Adipocyte (in vitro differentiated cells): ENCODE measurements at regions not wholly inside any gene's neighbourhood (a gene's known extent, or its start where the extent isn't known, plus 50 kb on each side); places are given as distances from the start of the nearest gene placed in this dataset.
"Not testable (repeated sequence)": the region's sequence is repeated elsewhere in the genome, so short reads cannot be mapped to it uniquely, and the experiment has no call there.

Experiments used
- DNase-seq: peaks from one replicate; pipeline ENCODE4 v3.0.0-alpha.2; 2015; ENCODE audit warnings: low read depth
- H3K27me3 ChIP-seq: replicated peaks from 2 replicates; pipeline ENCODE4 v1.7.0; 2013; ENCODE audit warnings: mild to moderate bottlenecking, low read length, moderate library complexity; ENCODE audit not compliant: control insufficient read depth, insufficient read depth
- H3K36me3 ChIP-seq: 2 replicates; pipeline ENCODE4 v1.7.0; 2013; ENCODE audit warnings: low read length, mild to moderate bottlenecking, moderate library complexity; ENCODE audit not compliant: control insufficient read depth, insufficient read depth, severe bottlenecking
- H3K4me1 ChIP-seq: 2 replicates; pipeline ENCODE4 v1.7.0; 2013; ENCODE audit warnings: mild to moderate bottlenecking, low read length, moderate library complexity; ENCODE audit not compliant: control insufficient read depth, insufficient read depth
- H3K4me3 ChIP-seq: 2 replicates; pipeline ENCODE4 v1.7.0; 2013; ENCODE audit warnings: mild to moderate bottlenecking, low read length, moderate library complexity
- H3K9ac ChIP-seq: 2 replicates; pipeline ENCODE4 v1.7.0; 2013; ENCODE audit warnings: mild to moderate bottlenecking, low read length, moderate library complexity
- H3K9me3 ChIP-seq: 2 replicates; pipeline ENCODE4 v1.7.0; 2013; ENCODE audit warnings: mild to moderate bottlenecking, low read length, moderate library complexity; ENCODE audit not compliant: control insufficient read depth

DNA sequence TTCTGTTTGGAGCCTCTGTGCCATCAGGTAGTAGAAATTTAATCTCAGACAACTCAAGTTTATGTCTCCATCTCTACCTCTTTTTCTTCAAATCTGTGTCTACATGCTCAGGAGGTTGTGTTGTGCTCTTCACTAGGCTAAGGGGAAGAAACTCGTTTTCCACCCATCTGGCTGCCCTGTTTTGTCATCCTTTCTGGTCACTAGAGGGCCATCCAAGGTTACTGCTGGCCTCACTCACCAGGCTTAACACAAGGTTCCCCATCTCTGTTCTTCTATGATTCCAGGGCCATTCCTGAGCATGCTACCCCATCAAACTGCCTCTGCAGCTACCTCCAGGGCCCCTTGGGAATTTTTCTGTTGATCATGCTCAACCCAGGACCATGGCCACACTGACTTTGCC, 213.3 kb upstream of the FBXL7 start:
- no peak overlapping the region for H3K4me3 ChIP-seq
- DNase-seq = peak; percentile 15
- no peaks in the 10 kb centered on the region for H3K9me3 ChIP-seq
- H3K9ac ChIP-seq = no peak overlapping the region
- no peaks in the 10 kb centered on the region for H3K4me1 ChIP-seq
- H3K36me3 ChIP-seq = no peaks in the 10 kb centered on the region
- H3K27me3 ChIP-seq = no peaks in the 10 kb centered on the region

DNA sequence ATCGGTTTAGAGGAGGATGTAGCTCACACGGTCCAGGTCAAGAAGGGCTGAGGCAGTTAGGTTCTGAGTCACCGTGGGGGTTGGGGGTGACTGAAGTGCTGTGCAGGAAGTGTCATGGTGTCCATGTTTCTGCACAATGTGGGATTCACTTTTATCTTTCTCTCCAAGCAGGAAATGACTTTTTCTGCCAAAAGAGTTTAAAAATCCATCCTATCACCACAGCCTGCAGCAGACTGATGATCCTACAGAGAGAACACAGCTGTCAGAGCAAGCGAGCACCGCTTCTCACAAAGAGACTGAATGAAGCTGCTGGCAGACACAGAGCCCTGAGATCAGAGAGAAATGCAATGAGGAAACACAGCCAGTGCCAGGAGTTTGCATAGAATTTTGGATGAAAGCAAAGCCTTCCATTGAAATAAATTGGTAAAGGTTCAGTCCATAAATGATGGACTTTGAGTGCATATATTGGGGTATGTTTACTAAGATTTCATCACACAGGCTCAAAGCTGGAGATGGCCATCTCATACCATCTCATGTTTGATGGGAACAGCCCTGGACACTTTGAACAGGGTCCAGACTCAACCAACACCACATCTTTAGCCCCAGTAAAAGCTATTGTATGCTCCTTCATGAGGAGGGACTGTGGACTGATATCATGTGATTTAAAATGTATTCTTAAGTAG, 213.9 kb upstream of the FBXL7 start:
- no peak for DNase-seq
- Histone ChIP-seq H3K9ac (no peak overlapping the region), H3K4me3 (peak overlapping the region; percentile 64), H3K27me3 (no peaks in the 10 kb centered on the region), H3K36me3 (no peaks in the 10 kb centered on the region), H3K4me1 (no peaks in the 10 kb centered on the region), H3K9me3 (no peaks in the 10 kb centered on the region)

DNA sequence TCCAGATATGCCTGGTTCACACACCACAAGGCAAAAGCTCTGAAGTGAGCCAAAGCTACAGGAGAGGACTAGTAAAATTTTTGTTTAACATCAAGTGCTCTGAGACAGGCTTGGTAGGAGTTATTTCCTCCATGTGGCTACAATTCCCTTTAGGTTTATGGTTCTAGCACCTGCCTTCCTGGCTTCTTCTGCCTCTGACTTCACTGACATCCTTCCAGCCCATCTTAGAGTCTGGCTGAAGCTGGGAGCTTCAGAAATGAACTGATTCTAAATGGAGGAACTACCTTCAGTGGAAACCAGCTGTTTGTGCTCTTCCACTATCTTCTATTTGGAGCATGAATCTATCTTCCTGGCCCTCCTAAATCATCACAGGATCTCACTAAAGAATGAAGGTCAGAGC, 215.3 kb upstream of the FBXL7 start:
- no peak for DNase-seq
- H3K36me3 ChIP-seq = no peaks in the 10 kb centered on the region
- no peaks in the 10 kb centered on the region for H3K9me3 ChIP-seq
- H3K9ac ChIP-seq = no peak overlapping the region
- H3K4me3 ChIP-seq = no peak overlapping the region
- H3K4me1 ChIP-seq = no peaks in the 10 kb centered on the region
- no peaks in the 10 kb centered on the region for H3K27me3 ChIP-seq

DNA sequence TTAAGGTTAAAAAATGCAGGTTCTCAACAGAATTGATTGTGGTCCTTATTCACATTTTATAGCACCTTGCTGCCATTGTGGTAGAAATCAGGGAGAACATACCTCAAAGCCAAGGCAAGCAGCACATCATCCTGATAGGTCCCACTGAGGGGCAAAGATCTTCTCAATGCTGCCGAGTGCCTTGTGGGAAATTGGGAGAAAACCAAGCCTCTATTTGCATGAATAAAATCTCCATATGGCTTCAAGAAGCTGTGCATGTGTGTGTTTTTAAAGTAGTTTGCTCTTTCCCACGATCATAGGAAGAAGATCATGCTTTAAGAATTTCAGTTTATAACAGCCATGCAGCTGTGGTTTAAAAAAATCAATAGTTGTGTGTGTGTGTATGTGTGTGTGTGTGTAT, 216.9 kb upstream of the FBXL7 start:
- H3K4me3 ChIP-seq = no peak overlapping the region
- no peaks in the 10 kb centered on the region for H3K36me3 ChIP-seq
- DNase-seq = no peak
- H3K4me1 ChIP-seq = no peaks in the 10 kb centered on the region
- H3K9ac ChIP-seq = no peak overlapping the region
- no peaks in the 10 kb centered on the region for H3K27me3 ChIP-seq
- peaks cover 7% of the 10 kb centered on the region for H3K9me3 ChIP-seq

DNA sequence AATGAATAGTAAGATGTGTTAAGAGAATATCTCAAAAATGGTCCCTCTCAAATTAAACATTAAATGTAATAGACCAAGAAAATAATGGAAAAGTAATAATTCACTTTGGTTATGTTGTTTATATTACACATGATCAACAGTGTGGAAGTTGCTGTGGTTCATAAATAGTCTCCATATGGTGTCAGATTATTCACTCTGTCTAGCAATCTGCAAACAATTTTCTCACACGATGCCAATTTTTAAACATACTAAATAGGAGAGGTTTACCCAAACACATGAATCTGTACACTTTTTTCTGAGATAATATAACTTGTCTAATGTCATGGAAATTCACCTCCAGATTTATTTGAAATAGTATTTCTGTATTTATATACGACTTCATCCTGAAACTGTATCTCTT, 217.4 kb upstream of the FBXL7 start:
- no peaks in the 10 kb centered on the region for H3K4me1 ChIP-seq
- H3K27me3 ChIP-seq = no peaks in the 10 kb centered on the region
- no peak for DNase-seq
- H3K4me3 ChIP-seq = no peak overlapping the region
- H3K9me3 ChIP-seq = peaks cover 7% of the 10 kb centered on the region
- no peak overlapping the region for H3K9ac ChIP-seq
- H3K36me3 ChIP-seq = no peaks in the 10 kb centered on the region

DNA sequence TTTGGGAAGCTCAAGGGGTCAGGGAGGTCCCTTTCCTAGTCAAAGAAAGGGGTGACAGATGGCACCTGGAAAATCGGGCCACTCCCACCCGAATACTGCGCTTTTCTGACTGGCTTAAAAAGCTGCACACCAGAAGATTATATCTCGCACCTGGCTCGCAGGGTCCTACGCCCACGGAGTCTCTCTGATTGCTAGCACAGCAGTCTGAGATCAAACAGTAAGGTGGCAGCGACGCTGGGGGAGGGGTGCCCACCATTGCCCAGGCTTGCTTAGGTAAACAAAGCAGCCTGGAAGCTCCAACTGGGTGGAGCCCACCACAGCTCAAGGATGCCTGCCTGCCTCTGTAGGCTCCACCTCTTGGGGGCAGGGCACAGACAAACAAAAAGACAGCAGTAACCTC, 228.4 kb upstream of the FBXL7 start:
- not testable (repeated sequence) for H3K9me3 ChIP-seq, H3K36me3 ChIP-seq, H3K4me3 ChIP-seq, H3K4me1 ChIP-seq, H3K9ac ChIP-seq, H3K27me3 ChIP-seq, DNase-seq

DNA sequence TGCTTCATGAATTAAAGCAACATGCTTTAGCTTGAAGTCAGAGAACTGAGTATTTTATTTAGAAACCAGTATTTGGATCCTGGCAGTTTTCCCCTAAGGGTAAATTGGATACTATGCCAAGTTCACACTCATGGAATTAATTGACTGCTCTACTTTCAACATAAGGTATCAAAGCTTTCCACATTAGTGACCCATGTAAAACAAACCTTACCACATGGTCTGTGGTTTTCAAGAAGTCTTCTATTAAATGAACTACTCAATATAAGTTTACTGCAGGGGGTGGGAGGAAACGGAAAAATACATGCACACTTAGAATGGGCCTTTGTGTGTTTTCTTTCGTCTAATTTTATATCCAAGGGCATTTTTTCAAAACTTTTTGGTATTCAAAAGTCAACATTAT, 232.0 kb upstream of the FBXL7 start:
- Histone ChIP-seq H3K4me1 (no peaks in the 10 kb centered on the region), H3K9me3 (peaks cover 9% of the 10 kb centered on the region), H3K9ac (no peak overlapping the region), H3K36me3 (no peaks in the 10 kb centered on the region), H3K4me3 (no peak overlapping the region), H3K27me3 (peaks cover 6% of the 10 kb centered on the region)
- no peak for DNase-seq

DNA sequence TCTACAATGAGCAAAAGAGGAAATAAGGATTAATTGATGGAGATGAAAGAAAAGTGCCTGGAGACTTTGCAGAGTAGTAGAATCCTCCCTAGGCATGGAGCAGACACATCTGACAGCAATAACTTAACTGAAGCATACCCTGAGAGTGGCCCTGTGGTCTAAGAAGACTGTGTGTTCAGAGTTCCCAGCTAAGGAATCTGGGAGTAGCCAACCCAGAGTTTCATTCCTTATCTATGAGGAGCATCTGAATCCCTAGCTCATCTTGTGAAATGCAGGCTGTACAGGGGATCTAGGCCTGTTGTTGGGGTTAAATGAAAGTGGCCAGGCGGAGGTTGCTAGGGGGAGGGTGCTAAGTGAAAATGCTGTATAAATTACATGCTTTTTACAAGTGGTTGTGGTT, 233.1 kb upstream of the FBXL7 start:
- no peak for DNase-seq
- no peak overlapping the region for H3K4me3 ChIP-seq
- H3K9me3 ChIP-seq = peaks cover 9% of the 10 kb centered on the region
- H3K9ac ChIP-seq = no peak overlapping the region
- peaks cover 6% of the 10 kb centered on the region for H3K27me3 ChIP-seq
- H3K36me3 ChIP-seq = no peaks in the 10 kb centered on the region
- peaks cover under 1% of the 10 kb centered on the region for H3K4me1 ChIP-seq

DNA sequence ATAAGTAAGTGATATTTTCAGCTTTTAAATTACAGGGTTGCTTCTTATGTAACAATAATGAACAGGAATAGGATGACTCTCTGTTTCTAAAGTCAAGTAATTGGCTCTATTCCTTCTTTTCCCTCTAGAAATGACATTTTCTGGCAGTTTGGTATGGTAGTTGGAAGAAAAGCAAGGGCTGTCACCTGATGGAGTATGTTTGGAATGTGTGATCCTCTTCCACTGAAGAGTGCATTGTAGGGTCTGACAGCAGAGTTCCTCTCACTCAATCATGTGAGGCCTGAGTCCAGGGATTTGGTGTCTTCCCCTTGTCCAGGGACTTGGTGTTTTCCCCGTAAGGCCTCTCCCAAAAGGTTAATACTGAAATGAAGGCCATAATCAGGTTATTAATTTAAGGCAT, 233.8 kb upstream of the FBXL7 start:
- H3K9me3 ChIP-seq = peaks cover 9% of the 10 kb centered on the region
- no peak overlapping the region for H3K9ac ChIP-seq
- H3K4me3 ChIP-seq = no peak overlapping the region
- peaks cover 6% of the 10 kb centered on the region for H3K4me1 ChIP-seq
- H3K27me3 ChIP-seq = peaks cover 6% of the 10 kb centered on the region
- no peaks in the 10 kb centered on the region for H3K36me3 ChIP-seq
- DNase-seq = no peak

DNA sequence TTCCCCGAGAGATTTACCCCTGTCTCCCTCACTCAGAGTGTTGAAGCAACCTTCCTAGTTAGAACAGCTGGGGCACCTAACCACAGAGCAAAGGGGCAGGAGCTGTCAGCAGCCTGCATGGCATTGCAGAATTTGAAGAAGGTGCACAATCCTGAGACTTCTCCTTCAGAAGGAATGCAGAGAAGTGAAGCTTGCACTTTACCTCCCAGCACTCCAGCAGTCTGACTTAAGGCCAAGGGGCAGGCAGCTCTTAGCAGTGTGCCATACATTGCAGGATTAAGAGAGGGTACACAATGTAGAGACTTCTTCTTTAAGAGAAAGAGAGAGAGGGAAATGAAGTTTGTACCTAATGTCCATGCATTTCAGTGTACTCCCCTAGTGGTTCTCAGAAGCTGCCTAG, 236.0 kb upstream of the FBXL7 start:
- Histone ChIP-seq H3K9ac (no peak overlapping the region), H3K36me3 (no peaks in the 10 kb centered on the region), H3K4me3 (no peak overlapping the region), H3K27me3 (no peaks in the 10 kb centered on the region), H3K4me1 (peaks cover 18% of the 10 kb centered on the region), H3K9me3 (peaks cover 9% of the 10 kb centered on the region)
- DNase-seq = no peak

DNA sequence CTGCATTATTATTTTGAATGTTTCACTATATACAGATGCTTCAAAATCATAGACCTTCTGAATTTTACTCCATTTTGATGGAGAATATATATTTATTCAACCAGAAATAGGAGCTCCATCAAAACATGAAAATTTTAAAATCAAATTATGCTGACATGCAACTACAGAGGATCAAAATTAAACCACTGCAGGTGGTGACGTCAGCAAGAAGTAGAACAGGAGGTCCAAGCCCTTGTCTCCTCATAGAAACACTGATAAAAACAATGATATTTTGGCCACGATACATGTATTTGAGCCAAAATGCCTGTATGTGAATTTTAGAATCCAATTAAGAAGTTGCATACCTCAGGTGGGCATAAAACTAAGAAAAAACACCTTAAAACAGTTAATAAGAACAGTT, 236.6 kb upstream of the FBXL7 start:
- Histone ChIP-seq H3K36me3 (no peaks in the 10 kb centered on the region), H3K9me3 (peaks cover 9% of the 10 kb centered on the region), H3K27me3 (no peaks in the 10 kb centered on the region), H3K4me3 (no peak overlapping the region), H3K4me1 (peaks cover 18% of the 10 kb centered on the region), H3K9ac (no peak overlapping the region)
- DNase-seq = no peak

DNA sequence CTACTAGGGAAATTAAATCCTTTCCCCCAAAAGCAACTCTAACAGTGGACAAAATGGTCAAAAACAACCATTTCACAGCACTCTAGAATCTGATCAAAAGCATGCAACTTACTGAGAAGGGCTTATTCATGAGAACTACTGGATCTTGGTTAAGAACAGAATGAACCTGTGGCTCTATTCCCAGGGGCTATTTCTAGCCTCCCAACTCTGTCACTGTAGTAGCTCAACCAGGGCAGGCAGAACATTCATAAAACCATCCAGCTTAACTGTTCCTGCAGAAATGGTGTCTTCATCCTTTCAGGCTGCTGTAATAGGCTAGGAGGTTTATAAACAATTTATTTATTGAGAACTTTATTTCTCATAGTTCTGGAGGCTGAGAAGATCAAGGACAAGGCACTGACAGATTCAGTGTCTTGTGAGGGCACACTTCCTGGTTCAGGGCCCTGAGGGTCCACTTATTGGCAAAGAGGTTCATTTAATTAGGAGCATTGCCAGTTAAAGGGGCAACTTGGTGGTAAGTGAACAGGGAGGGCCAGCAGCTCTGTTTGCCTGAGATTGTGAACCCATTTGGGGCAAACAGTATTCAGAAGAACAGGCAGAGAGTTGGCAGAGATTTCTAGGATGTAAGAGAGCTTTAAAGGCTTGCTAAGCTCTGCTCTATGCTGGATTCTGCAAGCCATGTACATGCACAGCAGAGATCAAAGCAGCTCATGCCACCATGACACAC, 238.5 kb upstream of the FBXL7 start:
- no peaks in the 10 kb centered on the region for H3K27me3 ChIP-seq
- H3K4me1 ChIP-seq = peaks cover 18% of the 10 kb centered on the region
- H3K9ac ChIP-seq = no peak overlapping the region
- DNase-seq = no peak
- no peaks in the 10 kb centered on the region for H3K9me3 ChIP-seq
- no peak overlapping the region for H3K4me3 ChIP-seq
- H3K36me3 ChIP-seq = no peaks in the 10 kb centered on the region
